Endometrial microvascular endothelial cells (primary cell): ENCODE measurements at regions not wholly inside any gene's neighbourhood (a gene's known extent, or its start where the extent isn't known, plus 50 kb on each side); places are given as distances from the start of the nearest gene placed in this dataset.
"Not testable (repeated sequence)": the region's sequence is repeated elsewhere in the genome, so short reads cannot be mapped to it uniquely, and the experiment has no call there.

Source experiments
- in situ Hi-C: cut with HindIII; loops from 2 replicates; pipeline ENCODE4 v1.10.0; 2017; ENCODE audit warnings: low sequenced_read_pairs, low pct_unique_long_range_greater_than_20kb; ENCODE audit errors: inconsistent ontology term

DNA sequence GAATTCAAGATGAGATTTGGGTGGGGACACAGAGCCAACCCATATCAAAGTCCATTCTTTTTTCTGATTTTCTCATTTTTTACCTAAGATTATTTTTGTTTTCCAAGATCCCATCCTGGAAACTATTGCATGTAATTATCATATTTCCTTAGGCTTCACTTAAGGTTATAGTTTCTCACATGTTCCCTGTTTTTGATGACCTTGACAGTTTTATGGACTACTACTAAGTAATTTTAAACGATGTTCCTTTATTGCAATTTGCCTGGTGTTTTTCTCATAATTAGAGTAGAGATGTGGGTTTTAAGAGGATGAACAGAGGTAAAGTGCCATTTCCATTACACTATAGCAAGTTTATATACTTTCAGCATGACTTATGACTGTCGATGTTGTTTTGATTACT, 795.1 kb downstream of the FAT4 start:
- in situ Hi-C loops = no loop called here

DNA sequence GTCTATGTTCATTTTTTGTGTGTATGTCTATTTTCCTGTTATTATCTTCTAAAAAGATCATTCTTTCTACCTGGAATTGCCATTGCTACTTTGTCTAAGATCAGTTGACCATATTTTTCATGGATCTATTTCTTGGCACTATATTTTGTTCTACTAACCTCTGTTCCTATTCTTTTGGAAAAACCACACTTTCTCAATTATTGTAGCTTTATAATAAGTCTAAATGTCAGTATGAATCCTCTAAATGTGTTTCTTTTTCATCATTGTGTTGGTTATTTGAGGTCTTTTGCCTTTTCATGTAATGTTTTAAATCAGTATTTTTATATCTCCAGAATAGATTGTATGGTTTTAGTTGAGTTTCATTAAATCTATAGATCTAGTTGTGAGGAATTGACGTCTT, 798.3 kb downstream of the FAT4 start:
- in situ Hi-C loops = no loop called here

DNA sequence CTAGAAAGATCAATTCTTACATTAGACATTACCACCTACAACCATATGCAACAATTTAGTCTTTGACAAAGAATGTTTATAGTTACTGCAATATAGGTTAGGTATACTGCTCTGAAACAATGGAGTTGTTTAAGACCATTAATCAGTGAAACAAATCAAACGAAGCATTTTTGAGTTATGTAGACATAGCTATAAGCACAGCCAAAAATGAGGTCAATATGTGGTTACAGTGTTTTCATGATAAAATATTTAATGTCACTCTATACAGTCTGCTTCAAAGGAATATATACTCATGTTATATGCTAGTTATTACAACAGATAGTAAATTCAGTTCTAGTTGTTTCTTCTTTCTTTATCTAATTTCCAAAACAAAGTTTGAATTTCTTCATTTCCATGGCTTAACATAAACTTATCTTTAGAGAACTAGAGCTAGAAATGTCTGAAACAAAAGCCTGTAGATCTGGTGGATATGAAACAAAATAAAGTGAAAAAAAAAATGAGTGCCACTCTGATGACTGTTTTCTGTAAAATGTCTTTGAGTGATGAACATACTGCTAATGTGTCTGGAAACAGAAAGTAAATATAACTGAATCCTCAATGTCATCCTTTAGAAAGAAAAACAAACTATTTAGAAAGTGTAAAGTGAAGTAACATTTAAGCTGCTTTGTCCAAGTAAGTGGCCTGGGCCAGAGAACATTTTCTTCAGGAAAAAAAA, 809.0 kb downstream of the FAT4 start:
- in situ Hi-C loops = no loop called here

DNA sequence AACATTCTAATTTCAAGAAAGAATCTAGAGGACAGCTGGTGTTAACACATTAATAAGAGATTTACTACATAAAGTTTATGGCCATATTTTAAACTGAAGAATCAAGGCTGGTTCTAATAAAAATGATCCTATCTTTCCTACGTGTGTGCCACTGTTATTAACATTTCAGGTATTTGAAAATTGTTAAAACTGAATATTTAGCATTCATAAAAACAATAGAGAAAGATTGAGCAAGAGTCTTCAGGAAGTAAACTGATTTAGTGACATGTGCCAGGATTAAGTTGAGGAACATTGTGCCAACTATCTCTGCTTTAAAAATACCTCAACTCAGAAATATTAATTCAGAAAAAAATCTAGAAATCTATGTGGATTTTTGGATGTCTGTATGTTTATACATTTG, 810.1 kb downstream of the FAT4 start:
- in situ Hi-C loops = no loop called here

DNA sequence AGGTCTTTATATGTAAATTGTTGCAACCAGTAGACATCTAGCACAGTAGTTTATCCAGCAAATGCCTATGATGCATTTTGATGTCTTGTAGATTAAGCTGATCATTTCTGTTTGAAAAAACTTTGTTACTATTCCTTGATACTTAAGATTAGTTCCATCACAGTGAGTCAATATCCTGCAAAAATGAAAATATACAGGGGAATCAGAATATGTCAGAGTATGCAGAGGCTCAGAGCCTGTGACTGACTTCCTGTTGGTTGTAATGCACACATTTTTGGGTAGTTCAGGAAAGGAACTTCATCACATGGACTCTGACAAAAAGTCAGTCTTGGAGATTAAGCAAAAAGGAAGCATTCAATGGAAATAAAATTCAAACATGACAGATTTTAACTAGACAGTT, 815.5 kb downstream of the FAT4 start:
- in situ Hi-C loops = no loop called here

DNA sequence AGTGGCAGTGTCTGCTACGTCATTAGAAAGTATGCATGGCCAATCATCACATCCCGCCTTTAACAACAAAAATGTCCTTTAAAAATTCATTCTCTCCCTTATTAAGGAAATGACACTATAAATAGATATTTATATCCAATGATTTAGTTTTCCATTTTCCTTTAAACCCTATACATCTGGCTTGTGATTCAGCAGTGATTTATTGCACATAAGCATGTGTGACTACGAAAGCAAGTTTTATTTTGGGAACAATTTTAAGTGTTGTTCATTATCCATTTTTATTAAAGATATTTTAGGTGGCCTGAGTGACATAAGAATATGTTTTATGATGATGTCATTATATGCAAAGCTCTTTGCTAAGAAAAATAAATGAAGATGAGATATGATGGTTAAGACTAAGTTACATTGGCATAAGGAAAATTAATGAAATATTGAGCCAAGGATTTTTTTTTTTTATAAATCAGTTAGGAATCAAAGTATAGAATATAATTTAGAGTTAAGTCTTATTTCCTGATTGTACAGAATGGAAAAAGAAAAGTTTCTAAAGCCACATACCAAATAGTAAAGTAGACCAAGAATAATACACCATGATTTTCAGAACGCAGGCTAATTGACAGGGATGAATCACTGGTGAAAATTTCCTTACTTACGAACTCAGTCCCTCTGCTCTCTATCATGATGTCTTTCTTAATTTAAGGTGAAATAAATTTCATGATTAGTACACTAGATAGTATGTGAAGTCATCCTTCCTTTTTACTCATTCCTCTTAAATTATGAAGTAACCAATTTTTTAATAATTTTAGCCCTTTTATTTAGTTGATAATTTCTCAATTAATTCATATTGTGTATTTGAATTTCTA, 822.4 kb downstream of the FAT4 start:
- in situ Hi-C loops = no loop called here

DNA sequence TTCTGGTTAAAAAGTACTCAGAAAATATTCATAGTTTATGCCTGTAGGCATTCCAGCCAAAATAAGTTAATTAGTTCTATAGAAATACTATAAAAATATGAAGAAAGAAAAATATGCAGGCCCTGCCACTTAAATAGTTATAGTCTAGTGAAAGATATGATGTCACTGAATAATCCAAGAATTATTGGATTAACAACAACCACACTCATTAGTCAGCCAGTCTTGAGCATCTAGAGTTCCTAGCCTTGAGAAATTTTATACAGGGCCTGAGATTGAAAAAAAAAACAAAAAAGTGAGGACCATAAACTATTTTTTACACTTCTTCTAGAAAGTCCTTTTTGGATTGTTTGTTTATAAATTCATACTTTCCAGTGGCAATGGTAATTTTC, 823.0 kb downstream of the FAT4 start:
- in situ Hi-C loops = no loop called here

DNA sequence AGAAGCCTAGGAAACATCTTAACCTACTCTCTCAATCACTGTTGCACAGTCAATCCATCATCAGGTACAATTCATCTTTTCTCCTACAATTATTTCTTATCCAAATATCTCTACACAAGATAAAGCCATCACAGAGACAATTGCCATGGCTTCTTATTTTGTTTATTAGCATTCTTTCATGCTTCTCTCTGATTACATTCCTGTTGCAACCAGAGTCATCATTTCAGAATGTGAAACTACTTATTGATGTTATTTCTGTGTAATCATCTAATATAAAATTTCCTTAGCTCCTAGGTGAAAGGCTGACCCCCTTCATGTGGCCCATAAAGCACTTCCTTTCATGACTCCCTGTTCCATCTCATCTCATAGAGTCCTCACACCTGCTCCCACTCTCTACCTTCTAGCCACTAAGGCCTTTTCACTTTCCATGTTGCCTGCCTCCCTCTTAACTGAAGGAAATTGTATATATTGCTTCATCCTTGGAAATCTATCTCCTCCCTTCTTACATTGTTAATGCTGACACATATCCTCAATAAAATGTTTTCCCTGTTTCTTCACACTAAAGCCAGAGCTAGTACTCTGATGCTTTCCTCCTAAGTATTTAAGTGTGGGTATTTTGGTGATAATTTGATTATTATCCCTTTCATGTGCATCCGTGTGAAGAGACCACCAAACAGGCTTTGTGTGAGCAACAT, 829.9 kb downstream of the FAT4 start:
- in situ Hi-C loops = no loop called here

DNA sequence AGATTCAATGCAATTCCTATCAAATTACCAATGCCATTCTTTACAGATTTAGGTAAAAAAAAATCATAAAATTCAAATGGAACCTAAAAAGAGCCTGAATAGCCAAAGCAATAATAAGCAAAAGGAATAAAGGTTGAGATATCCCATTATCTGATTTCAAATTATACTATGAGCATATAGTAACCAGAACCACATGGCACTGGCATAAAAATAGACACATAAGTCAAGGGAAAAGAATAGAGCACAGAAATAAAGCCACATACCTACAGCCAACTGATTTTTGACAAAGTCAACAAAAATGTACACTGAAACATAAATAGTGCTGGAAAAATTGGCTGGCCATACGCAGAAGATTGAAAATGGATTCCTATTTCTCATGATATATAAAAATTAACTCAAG, 853.7 kb downstream of the FAT4 start:
- in situ Hi-C loops = no loop called here

DNA sequence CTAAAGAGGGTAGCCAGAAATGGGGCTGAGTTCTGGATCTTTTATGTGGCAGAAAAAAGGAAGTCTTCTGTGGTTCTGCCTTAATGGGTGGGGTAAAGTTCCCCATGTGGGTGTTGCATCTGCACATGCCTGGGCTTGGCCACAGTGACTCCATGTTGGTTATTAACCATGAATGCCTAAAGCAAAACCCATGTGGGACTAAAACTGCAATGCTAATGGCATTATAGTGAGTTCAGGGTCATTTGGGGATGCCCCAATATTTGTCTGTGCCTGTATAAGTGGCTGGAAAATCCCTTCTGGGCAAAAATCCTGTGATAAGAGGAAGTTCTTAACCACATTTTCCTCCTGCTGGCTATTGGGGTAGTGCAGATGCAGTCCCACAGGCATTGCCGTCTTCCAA, 857.4 kb downstream of the FAT4 start:
- in situ Hi-C loops = no loop called here

DNA sequence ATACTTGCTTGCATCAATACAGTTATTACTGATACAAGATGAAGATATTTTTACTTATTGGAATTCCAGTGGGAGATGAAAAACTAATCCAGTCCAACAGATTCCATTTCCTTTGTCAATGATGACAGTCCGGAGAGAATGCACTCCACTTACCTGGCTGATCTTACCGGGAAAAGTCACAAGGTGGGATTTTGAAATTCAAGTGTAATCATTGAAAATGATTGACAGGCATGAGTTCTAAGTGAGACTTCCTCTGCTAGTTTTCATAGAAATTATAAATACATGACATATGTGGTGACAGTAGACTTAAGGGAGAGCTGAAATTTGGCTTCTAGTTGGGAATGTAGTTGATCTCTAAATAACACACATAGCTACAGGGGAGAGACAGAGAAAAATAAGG, 859.9 kb downstream of the FAT4 start:
- in situ Hi-C loops = no loop called here

DNA sequence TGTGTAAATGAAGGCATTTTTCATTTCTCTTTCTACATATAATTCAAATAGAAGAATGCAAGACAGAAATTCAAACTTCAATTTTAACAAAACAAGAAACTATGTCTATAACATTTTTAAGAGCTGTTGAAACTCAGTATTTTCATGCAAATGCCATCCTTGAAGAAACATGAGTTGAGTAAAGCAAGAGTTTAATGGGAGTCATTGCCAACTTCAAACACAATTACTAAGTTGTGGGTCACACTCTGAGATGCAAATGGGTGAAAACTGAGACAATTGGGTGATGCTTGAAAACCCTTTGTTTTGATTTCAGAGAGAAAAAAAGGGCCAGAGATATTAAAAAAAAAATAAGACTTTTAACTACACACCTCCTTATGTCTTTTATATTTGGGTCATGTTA, 865.9 kb downstream of the FAT4 start:
- in situ Hi-C loops = no loop called here

DNA sequence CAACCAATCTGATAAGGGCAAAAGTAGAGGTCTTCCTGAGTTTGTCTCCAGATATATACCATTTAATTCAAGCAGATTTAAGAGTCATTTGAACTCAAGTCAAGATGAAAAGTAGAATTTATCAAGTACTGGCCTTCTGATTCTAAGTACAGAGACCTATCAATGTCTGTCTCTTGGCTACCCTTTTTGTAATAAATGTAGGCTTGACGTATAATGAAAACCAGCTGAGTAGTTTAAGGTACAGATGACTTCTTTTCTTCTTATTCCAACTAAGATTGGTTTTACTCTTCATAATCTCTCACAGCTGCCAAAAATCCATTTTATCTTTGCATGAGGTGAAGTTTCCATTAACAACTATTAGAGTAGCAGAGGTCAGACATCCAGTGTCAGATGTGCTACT, 867.6 kb downstream of the FAT4 start:
- in situ Hi-C loops = no loop called here

DNA sequence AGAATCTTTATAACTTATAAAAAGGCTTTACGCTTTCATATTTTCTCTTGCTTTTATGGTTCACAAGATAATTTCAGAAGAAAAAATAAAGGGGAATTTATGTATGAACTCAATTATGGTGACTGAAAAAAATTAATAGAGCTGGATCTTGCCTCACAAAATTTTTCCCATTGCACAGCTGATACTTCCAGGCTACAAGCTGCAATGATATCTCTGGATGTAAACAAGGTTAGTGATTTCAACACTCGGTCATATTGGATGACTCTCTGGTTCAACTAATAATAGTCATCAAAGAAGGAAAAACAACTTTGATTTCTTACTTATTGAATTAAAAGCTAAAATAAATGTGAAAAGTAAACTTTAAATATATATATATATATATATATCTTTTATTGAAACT, 868.0 kb downstream of the FAT4 start:
- in situ Hi-C loops = no loop called here

DNA sequence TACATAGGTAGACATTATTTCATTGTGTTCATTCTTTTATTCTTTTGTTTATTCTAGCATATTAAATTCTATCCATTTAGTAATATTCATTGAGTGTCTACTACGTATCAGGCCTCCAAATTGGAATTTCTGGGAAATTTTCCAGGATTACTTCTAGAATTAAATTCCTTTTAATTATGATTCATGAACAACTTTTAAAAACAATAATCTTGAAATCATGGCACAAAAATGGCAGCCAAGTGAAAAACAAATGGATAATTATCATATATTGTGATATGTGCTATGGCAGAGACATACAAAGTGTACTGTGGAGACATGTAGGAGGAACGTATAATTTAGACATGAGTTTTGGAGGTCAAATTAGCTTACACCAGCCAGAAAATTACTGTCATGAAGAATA, 868.5 kb downstream of the FAT4 start:
- in situ Hi-C loops = no loop called here

DNA sequence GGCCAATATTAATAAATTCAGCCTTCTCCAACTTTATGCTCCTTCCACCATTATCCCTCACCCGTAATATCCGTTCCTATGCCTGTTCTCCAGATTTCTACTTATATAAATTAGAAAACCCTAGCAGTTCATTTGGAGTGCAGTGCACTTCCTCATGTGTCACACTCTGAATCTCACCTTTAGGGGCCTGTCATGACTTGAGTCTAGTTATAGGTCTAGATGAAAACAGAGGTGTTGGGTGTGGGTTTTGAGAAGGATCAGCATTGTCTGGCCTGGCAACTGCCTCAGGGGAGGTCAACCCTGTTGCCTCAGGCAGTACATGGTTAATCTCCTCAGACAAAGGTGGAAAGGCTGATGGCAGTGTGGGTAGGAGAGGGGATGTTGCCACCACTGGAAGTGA, 876.8 kb downstream of the FAT4 start:
- in situ Hi-C loops = no loop called here

DNA sequence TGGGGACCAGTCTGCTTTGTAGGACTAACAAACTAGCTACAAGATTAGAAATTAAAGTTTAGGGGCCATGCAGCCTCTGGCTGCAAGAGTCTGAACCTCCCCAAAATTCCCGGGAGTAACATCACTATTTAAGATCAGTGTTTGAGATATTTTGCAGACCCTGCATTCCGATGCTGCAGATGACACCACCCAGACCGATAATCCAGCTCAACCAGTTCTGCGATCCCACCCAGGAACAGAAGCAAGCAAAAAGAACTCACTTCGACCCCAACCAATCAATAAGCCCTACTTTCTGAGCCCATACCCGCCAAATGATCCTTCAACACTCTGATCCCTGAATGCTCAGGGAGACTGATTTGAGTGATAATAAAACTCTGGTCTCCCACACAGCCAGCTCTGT, 877.8 kb downstream of the FAT4 start:
- in situ Hi-C loops = no loop called here

DNA sequence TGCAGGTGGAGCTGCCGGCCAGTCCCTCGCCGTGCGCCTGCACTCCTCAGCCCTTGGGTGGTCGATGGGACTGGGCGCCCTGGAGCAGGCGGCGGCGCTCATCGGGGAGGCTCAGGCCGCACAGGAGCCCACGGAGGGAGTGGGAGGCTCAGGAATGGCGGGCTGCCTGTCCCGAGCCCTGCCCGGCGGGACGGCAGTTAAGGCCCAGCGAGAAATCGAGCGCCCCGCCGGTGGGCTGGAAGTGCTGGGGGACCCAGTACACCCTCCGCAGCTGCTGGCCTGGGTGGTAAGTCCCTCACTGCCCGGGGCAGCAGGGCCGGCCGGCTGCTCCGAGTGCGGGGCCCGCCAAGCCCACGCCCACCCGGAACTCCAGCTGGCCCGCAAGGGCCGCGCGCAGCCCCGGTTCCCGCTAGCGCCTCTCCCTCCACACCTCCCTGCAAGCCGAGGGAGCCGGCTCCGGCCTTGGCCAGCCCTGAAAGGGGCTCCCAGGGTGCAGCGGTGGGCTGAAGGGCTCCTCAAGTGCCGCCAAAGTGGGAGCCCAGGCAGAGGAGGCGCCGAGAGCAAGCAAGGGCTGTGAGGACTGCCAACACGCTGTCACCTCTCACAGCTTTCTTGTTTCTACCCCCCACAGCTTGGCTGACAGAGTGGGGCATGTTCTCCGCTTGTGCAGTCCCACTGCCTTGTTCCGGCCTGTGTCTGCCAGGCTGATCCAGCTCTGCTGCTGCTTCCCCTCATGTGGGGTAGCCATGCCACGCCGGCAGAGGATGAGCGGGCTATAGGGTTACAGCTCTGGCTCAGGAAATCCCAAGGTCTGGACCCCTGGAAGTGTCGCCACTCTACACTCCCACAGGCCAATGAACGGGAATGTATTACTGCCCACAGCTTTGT, 886.7 kb downstream of the FAT4 start:
- in situ Hi-C loops = not testable (repeated sequence)

DNA sequence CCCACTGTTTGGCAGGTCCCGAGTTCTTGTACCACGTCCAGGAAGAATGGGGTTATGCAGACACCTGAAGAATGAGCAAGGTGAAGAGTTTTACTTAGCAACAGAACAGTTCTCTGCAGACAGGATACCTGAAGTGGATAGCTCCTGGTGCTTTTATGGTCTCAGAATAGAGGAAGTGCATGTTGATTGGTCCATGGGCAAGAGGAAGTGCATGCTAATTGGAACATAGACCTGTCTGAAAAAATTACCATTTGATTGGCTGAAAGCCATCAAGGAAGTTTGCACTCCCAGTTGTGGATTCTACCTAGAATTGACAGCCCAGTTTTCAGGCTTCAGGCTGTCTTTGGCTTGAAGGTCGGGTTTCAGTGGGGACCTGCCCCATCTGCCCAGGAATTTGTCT, 887.5 kb downstream of the FAT4 start:
- in situ Hi-C loops = no loop called here
